ENCODE measurements at regions not wholly inside any gene's neighbourhood (a gene's known extent, or its start where the extent isn't known, plus 50 kb on each side); places are given as distances from the start of the nearest gene placed in this dataset.

GRCh38 chr2:102927854-102928267 is 166.0 kb downstream of the TMEM182 start:
- Histone ChIP-seq H3K4me1 (no peaks in the 10 kb centered on the region), H3K4me3 (no peak overlapping the region), H3K27ac (peak overlapping the region in 3 of 4 donors; percentile 14 to 44 (median 28)), H3K27me3 (no peaks in the 10 kb centered on the region), H3K9me3 (no peaks in the 10 kb centered on the region), H3K36me3 (no peaks in the 10 kb centered on the region)
- TF ChIP-seq EP300 (IDR thresholded peaks at IDR 0.05; ENCODE audit: low read depth) (peak; percentile 66), CTCF (IDR thresholded peaks at IDR 0.05) (no peak), POLR2A (IDR thresholded peaks at IDR 0.05) (no peak), POLR2AphosphoS5 (IDR thresholded peaks at IDR 0.05) (peak; percentile 39 to 63 (median 53))
- in situ Hi-C loops (cut with MboI; ENCODE audit: low pct_ligation_motif_present in 1 of 4, low pct_unique_long_range_greater_than_20kb in 1 of 4, low sequenced_read_pairs in 3 of 4) (no loop called here), intact Hi-C loops (cut with DNase I; ENCODE audit: low total_unique reads) (no loop called here)
- no peak for DNase-seq
- WGBS, 2 donors (ENCODE audit: low coverage in 1 of 2), result 62% methylated on average over 5 of the region's 5 CpGs; no CpG with 5 or more reads in 1 of the 2 donors

GRCh38 chr2:102929721-102930120 is 167.9 kb downstream of the TMEM182 start:
- Histone ChIP-seq H3K4me1 (no peaks in the 10 kb centered on the region), H3K36me3 (no peaks in the 10 kb centered on the region), H3K9me3 (no peaks in the 10 kb centered on the region), H3K4me3 (no peak overlapping the region), H3K27ac (no peak overlapping the region), H3K27me3 (no peaks in the 10 kb centered on the region)
- WGBS, 2 donors (ENCODE audit: low coverage in 1 of 2), result 60 to 80% methylated on average over 1 to 2 of the region's 2 CpGs
- TF ChIP-seq CTCF (IDR thresholded peaks at IDR 0.05) (no peak), POLR2A (IDR thresholded peaks at IDR 0.05) (no peak), EP300 (IDR thresholded peaks at IDR 0.05; ENCODE audit: low read depth) (no peak), POLR2AphosphoS5 (IDR thresholded peaks at IDR 0.05) (no peak)
- in situ Hi-C loops (cut with MboI; ENCODE audit: low pct_ligation_motif_present in 1 of 4, low pct_unique_long_range_greater_than_20kb in 1 of 4, low sequenced_read_pairs in 3 of 4), result no loop called here
- no peak for DNase-seq
- intact Hi-C loops (cut with DNase I; ENCODE audit: low total_unique reads), result no loop called here

GRCh38 chr2:102932501-102932900 is 170.7 kb downstream of the TMEM182 start:
- Histone ChIP-seq H3K27me3 (no peaks in the 10 kb centered on the region), H3K4me1 (no peaks in the 10 kb centered on the region), H3K27ac (no peak overlapping the region), H3K4me3 (no peak overlapping the region), H3K9me3 (no peaks in the 10 kb centered on the region), H3K36me3 (no peaks in the 10 kb centered on the region)
- 45 to 66% methylated on average over 3 to 6 of the region's 6 CpGs for WGBS, 2 donors (ENCODE audit: low coverage in 1 of 2)
- in situ Hi-C loops (cut with MboI; ENCODE audit: low pct_ligation_motif_present in 1 of 4, low pct_unique_long_range_greater_than_20kb in 1 of 4, low sequenced_read_pairs in 3 of 4), result no loop called here
- intact Hi-C loops (cut with DNase I; ENCODE audit: low total_unique reads), result no loop called here
- TF ChIP-seq EP300 (IDR thresholded peaks at IDR 0.05; ENCODE audit: low read depth) (no peak), POLR2A (IDR thresholded peaks at IDR 0.05) (no peak), CTCF (IDR thresholded peaks at IDR 0.05) (no peak), POLR2AphosphoS5 (IDR thresholded peaks at IDR 0.05) (no peak)
- no peak for DNase-seq

- Histone ChIP-seq H3K27me3 (no peaks in the 10 kb centered on the region), H3K27ac (no peak overlapping the region), H3K4me3 (no peak overlapping the region), H3K9me3 (no peaks in the 10 kb centered on the region), H3K36me3 (no peaks in the 10 kb centered on the region), H3K4me1 (no peaks in the 10 kb centered on the region)
- in situ Hi-C loops (cut with MboI; ENCODE audit: low pct_ligation_motif_present in 1 of 4, low pct_unique_long_range_greater_than_20kb in 1 of 4, low sequenced_read_pairs in 3 of 4) (no loop called here), intact Hi-C loops (cut with DNase I; ENCODE audit: low total_unique reads) (no loop called here)
- TF ChIP-seq POLR2AphosphoS5 (IDR thresholded peaks at IDR 0.05) (no peak), CTCF (IDR thresholded peaks at IDR 0.05) (no peak), POLR2A (IDR thresholded peaks at IDR 0.05) (no peak), EP300 (IDR thresholded peaks at IDR 0.05; ENCODE audit: low read depth) (no peak)
- 67 to 71% methylated on average over 1 of the region's 1 CpG for WGBS, 2 donors (ENCODE audit: low coverage in 1 of 2)
- DNase-seq, result no peak
Measured at GRCh38 chr2:102939207-102939606, 177.4 kb downstream of the TMEM182 start.

All from transverse colon (tissue), 4 donors.